HG03457 (cell line): ENCODE measurements at regions not wholly inside any gene's neighbourhood (a gene's known extent, or its start where the extent isn't known, plus 50 kb on each side); places are given as distances from the start of the nearest gene placed in this dataset.

ENCODE experiments used
- ATAC-seq: cut with Tn5 transposase; IDR thresholded peaks from one replicate; pipeline ENCODE4 v1.9.1; 2021; ENCODE audit warnings: moderate number of reproducible peaks; ENCODE audit not compliant: unreplicated experiment

GRCh38 chr10:4137299-4137698, 352.3 kb upstream of the KLF6 start:
- no peak for ATAC-seq

- ATAC-seq, result peak; percentile 75
Observed at GRCh38 chr10:4136121-4136520, 351.1 kb upstream of the KLF6 start.

GRCh38 chr10:4132216-4132556, 347.2 kb upstream of the KLF6 start:
- ATAC-seq, result no peak

GRCh38 chr10:4131407-4132215, 346.6 kb upstream of the KLF6 start:
- peak; percentile 46 for ATAC-seq

GRCh38 chr10:4130685-4131084, 345.7 kb upstream of the KLF6 start:
- no peak for ATAC-seq

- ATAC-seq, result no peak
Observed at GRCh38 chr10:4129866-4130477, 345.0 kb upstream of the KLF6 start.

GRCh38 chr10:4127518-4128315, 342.7 kb upstream of the KLF6 start:
- ATAC-seq, result peak; percentile 40

- no peak for ATAC-seq
Observed at GRCh38 chr10:4125776-4126175, 340.8 kb upstream of the KLF6 start.

- peak; percentile 56 for ATAC-seq
Observed at GRCh38 chr10:4121502-4122380, 336.7 kb upstream of the KLF6 start.

- ATAC-seq, result peak; percentile 42
Observed at GRCh38 chr10:4120096-4120853, 335.3 kb upstream of the KLF6 start.

GRCh38 chr10:4119107-4119506, 334.1 kb upstream of the KLF6 start:
- ATAC-seq, result no peak

GRCh38 chr10:4117604-4118003, 332.6 kb upstream of the KLF6 start:
- no peak for ATAC-seq

- ATAC-seq, result no peak
Observed at GRCh38 chr10:4111643-4112042, 326.6 kb upstream of the KLF6 start.

GRCh38 chr10:4109469-4109868, 324.5 kb upstream of the KLF6 start:
- no peak for ATAC-seq

GRCh38 chr10:4108693-4109092, 323.7 kb upstream of the KLF6 start:
- ATAC-seq, result no peak

- no peak for ATAC-seq
Observed at GRCh38 chr10:4107285-4107851, 322.4 kb upstream of the KLF6 start.

- ATAC-seq, result no peak
Observed at GRCh38 chr10:4103603-4104002, 318.6 kb upstream of the KLF6 start.

GRCh38 chr10:4102802-4103344, 317.9 kb upstream of the KLF6 start:
- no peak for ATAC-seq

- no peak for ATAC-seq
Observed at GRCh38 chr10:4101918-4102654, 317.1 kb upstream of the KLF6 start.
